AG04449 (cell line): ENCODE measurements at regions not wholly inside any gene's neighbourhood (a gene's known extent, or its start where the extent isn't known, plus 50 kb on each side); places are given as distances from the start of the nearest gene placed in this dataset.

Source experiments
- CTCF ChIA-PET: fragments of 350-600 bp; formaldehyde crosslinking; extraction: SDS; loops from one replicate; lab custom pipeline; 2021; ENCODE audit warnings: antibody characterized with exemption; lab: Yijun Ruan, JAX
- POLR2A ChIA-PET: fragments of 400-600, 350-600 bp; formaldehyde crosslinking; extraction: SDS; loops from one replicate; lab custom pipeline; 2020; ENCODE audit warnings: antibody characterized with exemption, inconsistent platforms; lab: Yijun Ruan, JAX
- DNase-seq: peaks from one replicate; pipeline ENCODE4 v3.0.0-alpha.2; 2010; ENCODE audit warnings: low read depth, low spot score
- H3K4me3 ChIP-seq: 2 replicates; pipeline ENCODE4 v1.5.1; 2011; ENCODE audit warnings: low read depth, mild to moderate bottlenecking, control low read depth, low read length
- TF ChIP-seq, protein P1 (sequence below): IDR thresholded peaks from one replicate; pipeline ENCODE4 v1.5.1; 2011; ENCODE audit warnings: mild to moderate bottlenecking, moderate library complexity, low read length, control low read depth, inconsistent platforms; ENCODE audit not compliant: insufficient read depth; ENCODE audit errors: missing control alignments

DNA sequence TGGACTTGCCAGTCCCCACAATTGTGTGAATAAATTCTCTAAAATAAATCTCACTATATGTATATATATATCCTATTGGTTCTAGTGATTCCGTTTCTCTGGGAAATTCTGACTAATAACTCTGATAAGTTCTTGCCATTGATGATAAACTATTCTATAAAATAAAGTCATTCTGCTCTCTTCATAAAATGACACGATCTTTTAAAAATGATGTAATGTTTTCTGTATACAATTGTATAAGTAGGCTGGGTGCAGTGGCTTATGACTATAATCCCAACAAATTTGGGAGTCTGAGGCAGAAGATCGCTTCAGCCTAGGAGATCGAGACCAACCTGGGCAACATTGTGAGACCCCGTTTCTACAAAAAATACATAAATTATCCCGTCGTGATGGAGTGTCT is 541.0 kb upstream of the ADGRL4 start:
- TF ChIP-seq, protein P1, sequence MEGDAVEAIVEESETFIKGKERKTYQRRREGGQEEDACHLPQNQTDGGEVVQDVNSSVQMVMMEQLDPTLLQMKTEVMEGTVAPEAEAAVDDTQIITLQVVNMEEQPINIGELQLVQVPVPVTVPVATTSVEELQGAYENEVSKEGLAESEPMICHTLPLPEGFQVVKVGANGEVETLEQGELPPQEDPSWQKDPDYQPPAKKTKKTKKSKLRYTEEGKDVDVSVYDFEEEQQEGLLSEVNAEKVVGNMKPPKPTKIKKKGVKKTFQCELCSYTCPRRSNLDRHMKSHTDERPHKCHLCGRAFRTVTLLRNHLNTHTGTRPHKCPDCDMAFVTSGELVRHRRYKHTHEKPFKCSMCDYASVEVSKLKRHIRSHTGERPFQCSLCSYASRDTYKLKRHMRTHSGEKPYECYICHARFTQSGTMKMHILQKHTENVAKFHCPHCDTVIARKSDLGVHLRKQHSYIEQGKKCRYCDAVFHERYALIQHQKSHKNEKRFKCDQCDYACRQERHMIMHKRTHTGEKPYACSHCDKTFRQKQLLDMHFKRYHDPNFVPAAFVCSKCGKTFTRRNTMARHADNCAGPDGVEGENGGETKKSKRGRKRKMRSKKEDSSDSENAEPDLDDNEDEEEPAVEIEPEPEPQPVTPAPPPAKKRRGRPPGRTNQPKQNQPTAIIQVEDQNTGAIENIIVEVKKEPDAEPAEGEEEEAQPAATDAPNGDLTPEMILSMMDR, result no peak
- DNase-seq, result no peak
- no peak overlapping the region for H3K4me3 ChIP-seq
- POLR2A ChIA-PET, result no interaction called here
- CTCF ChIA-PET, result no interaction called here

DNA sequence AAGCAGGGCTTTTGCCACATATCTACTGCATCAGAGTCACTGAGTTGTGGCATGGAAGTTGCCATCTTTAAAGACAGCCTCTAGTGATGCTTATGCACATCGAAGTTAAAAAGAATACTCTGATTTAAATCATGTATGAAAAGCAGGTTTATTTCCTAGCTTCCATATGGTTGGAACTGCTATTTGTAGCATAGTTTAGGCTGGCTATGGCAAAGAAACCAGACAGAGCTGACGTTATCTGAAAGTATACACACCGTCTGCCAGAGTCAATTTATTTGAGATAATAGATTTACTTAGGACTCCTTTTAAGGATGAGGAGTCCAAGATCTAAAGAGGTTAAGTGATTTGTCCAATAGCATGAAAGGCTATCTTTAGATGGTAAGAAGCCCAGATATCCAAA is 536.9 kb upstream of the ADGRL4 start:
- no peak for DNase-seq
- H3K4me3 ChIP-seq, result no peak overlapping the region
- POLR2A ChIA-PET, result no interaction called here
- TF ChIP-seq, protein P1, result no peak
- CTCF ChIA-PET, result no interaction called here

DNA sequence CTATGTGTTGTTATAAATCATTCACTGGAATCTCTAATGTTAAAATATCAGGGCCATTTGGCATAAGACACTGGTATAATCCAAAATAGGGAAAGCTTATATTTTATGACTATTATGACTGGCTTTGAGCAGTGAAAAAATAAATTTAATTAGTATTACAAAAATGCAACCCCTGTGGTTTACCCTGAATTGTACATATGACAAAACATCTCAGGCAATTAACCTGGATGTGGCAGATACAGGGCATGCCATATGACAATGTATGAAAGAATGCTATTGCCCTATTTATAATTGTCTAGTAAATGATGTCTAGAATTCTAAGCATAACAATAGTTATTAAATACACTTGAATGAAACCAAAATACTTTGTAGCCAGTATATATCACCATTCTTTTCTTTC is 532.5 kb upstream of the ADGRL4 start:
- TF ChIP-seq, protein P1, result no peak
- no peak overlapping the region for H3K4me3 ChIP-seq
- POLR2A ChIA-PET, result no interaction called here
- DNase-seq, result no peak
- CTCF ChIA-PET, result no interaction called here

DNA sequence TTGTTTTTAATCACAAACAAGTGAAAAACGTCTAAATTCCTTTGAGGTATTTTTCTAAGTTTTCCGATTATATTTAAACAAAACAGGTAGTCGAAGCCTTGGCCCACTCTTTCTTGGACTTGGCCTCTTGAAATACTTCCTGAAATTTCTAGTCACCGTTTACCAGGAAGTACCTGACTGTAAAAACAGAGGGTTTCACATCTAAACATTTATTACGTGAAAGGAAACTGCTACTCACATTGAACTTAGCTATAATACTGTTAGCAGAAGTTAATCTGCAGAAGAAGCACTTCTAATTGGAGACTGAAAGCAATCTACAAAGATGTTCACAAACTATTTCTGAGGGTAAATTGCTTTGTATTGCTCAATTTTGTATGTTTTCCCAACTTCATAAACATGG is 526.0 kb upstream of the ADGRL4 start:
- DNase-seq, result no peak
- CTCF ChIA-PET, result no interaction called here
- POLR2A ChIA-PET, result no interaction called here
- TF ChIP-seq, protein P1, result no peak
- H3K4me3 ChIP-seq, result no peak overlapping the region

DNA sequence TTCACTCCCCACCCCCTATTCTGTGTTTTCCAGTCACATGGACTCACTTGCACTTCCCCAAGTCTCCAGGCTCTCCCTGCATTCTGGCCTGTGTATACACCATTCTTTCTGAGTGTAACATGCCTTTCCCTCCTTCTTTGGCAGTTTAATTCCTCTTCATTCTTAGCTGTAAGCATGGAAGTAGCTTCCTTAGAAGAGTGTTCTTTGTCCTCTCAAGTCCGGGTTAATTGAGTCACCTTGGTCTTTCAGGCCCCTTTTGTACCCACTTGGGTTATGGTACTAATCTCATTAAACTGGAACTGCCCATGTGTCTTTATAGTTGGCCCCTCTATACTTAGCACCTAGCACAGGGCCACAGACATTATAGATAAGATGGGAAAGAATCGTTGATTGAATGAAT is 525.3 kb upstream of the ADGRL4 start:
- TF ChIP-seq, protein P1, result no peak
- POLR2A ChIA-PET, result no interaction called here
- DNase-seq, result no peak
- CTCF ChIA-PET, result no interaction called here
- H3K4me3 ChIP-seq, result no peak overlapping the region

DNA sequence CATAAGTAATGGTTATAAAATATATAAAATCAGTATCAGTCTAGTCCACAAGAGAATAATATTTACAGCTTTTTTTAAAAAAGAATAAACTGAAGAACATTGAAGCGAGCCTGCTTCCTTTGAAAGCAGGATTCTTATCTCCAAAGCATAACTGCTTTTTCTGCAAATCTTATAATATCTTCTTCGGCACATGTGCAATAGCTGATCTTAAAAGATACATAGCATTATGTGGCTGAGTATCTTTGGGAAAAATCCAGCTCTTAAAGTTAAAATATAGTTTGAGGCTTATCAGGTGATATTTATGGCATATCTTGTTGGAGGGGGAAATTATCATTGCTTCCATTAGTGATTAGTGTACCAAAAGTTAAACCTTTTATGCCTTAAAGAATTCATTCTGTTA is 523.9 kb upstream of the ADGRL4 start:
- TF ChIP-seq, protein P1, result no peak
- ChIA-PET POLR2A (no interaction called here), CTCF (no interaction called here)
- H3K4me3 ChIP-seq, result no peak overlapping the region
- DNase-seq, result no peak
